ENCODE measurements at regions not wholly inside any gene's neighbourhood (a gene's known extent, or its start where the extent isn't known, plus 50 kb on each side); places are given as distances from the start of the nearest gene placed in this dataset.

- TF ChIP-seq GATA2 (IDR thresholded peaks at IDR 0.05; ENCODE audit: low read depth, low read length) = no peak
- TF ChIP-seq GATA3 (IDR thresholded peaks at IDR 0.05; ENCODE audit: low read depth, low read length) = no peak
Measured at GRCh38 chr4:189763583-189763982, 177.1 kb upstream of the FRG1 start.

Data from SH-SY5Y (cell line).